Umbilical cord (tissue), 1 donor: ENCODE measurements at regions not wholly inside any gene's neighbourhood (a gene's known extent, or its start where the extent isn't known, plus 50 kb on each side); places are given as distances from the start of the nearest gene placed in this dataset.

Experiments used
- DNase-seq: peaks from one replicate; pipeline ENCODE4 v3.0.0-alpha.2; 2015; ENCODE audit warnings: low spot score

GRCh38 chr6:99073223-99073622 is 125.5 kb upstream of the FBXL4 start:
- no peak for DNase-seq

- no peak for DNase-seq
Observed at GRCh38 chr6:99066044-99066443, 118.3 kb upstream of the FBXL4 start.

GRCh38 chr6:99064834-99065233 is 117.1 kb upstream of the FBXL4 start:
- DNase-seq = peak; percentile 22

- DNase-seq = no peak
Observed at GRCh38 chr6:99036672-99037071, 88.9 kb upstream of the FBXL4 start.

GRCh38 chr6:99032396-99032795 is 84.7 kb upstream of the FBXL4 start:
- no peak for DNase-seq

- DNase-seq = no peak
Observed at GRCh38 chr6:99031957-99032356, 84.2 kb upstream of the FBXL4 start.

GRCh38 chr6:99030915-99031314 is 83.2 kb upstream of the FBXL4 start:
- no peak for DNase-seq

- DNase-seq = no peak
Observed at GRCh38 chr6:99026135-99026534, 78.4 kb upstream of the FBXL4 start.

- no peak for DNase-seq
Observed at GRCh38 chr6:99024089-99024488, 76.3 kb upstream of the FBXL4 start.

- no peak for DNase-seq
Observed at GRCh38 chr6:99022039-99022609, 74.4 kb upstream of the FBXL4 start.

- no peak for DNase-seq
Observed at GRCh38 chr6:99019381-99019780, 71.6 kb upstream of the FBXL4 start.

GRCh38 chr6:99017150-99017549 is 69.4 kb upstream of the FBXL4 start:
- no peak for DNase-seq

- DNase-seq = no peak
Observed at GRCh38 chr6:99016355-99016754, 68.6 kb upstream of the FBXL4 start.

GRCh38 chr6:99014061-99014460 is 66.3 kb upstream of the FBXL4 start:
- no peak for DNase-seq

- no peak for DNase-seq
Observed at GRCh38 chr6:99013661-99014060, 65.9 kb upstream of the FBXL4 start.

- DNase-seq = peak; percentile 21
Observed at GRCh38 chr6:99013145-99013544, 65.4 kb upstream of the FBXL4 start.

GRCh38 chr6:99011151-99011550 is 63.4 kb upstream of the FBXL4 start:
- DNase-seq = no peak

- no peak for DNase-seq
Observed at GRCh38 chr6:99002831-99003230, 55.1 kb upstream of the FBXL4 start.

- no peak for DNase-seq
Observed at GRCh38 chr6:98998103-98998502, 50.4 kb upstream of the FBXL4 start.
